Mesenchymal stem cell (in vitro differentiated cells and primary cell): ENCODE measurements at regions not wholly inside any gene's neighbourhood (a gene's known extent, or its start where the extent isn't known, plus 50 kb on each side); places are given as distances from the start of the nearest gene placed in this dataset.

ENCODE experiments used
- DNase-seq: peaks from one replicate; pipeline ENCODE4 v3.0.0-alpha.2; 2013
- H2AFZ ChIP-seq: one replicate; pipeline ENCODE4 v1.6.1; 2013; ENCODE audit warnings: low read depth, mild to moderate bottlenecking, control low read depth, inconsistent platforms, low read length, moderate library complexity
- H2AK5ac ChIP-seq: 2 replicates; pipeline ENCODE4 v1.6.1; 2013; ENCODE audit warnings: low read length, moderate library complexity, mild to moderate bottlenecking, inconsistent platforms; ENCODE audit not compliant: severe bottlenecking
- H2BK120ac ChIP-seq: one replicate; pipeline ENCODE4 v1.6.1; 2013; ENCODE audit warnings: low read depth, mild to moderate bottlenecking, inconsistent platforms, low read length, moderate library complexity
- H2BK12ac ChIP-seq, 2 experiments: one replicate each; pipeline ENCODE4 v1.6.1; 2013; ENCODE audit warnings: inconsistent platforms in 2 of 2, low read length in 2 of 2, mild to moderate bottlenecking in 2 of 2, moderate library complexity in 2 of 2, control low read depth in 1 of 2
- H2BK15ac ChIP-seq: one replicate; pipeline ENCODE4 v1.6.1; 2013; ENCODE audit warnings: mild to moderate bottlenecking, low read depth, inconsistent platforms; ENCODE audit not compliant: poor library complexity, severe bottlenecking
- H2BK5ac ChIP-seq: 2 replicates; pipeline ENCODE4 v1.6.1; 2013; ENCODE audit warnings: low read depth, mild to moderate bottlenecking, low read length, control low read depth, inconsistent platforms; ENCODE audit not compliant: poor library complexity, severe bottlenecking
- H3K14ac ChIP-seq, 2 experiments: one replicate each; pipeline ENCODE4 v1.6.1; 2013; ENCODE audit warnings: inconsistent platforms in 2 of 2, low read length in 2 of 2, control low read depth in 1 of 2, mild to moderate bottlenecking in 1 of 2, moderate library complexity in 1 of 2
- H3K18ac ChIP-seq, 2 experiments: one replicate each; pipeline ENCODE4 v1.6.1; 2013; ENCODE audit warnings: inconsistent platforms in 2 of 2, low read length in 2 of 2, control low read depth in 1 of 2, low read depth in 1 of 2, mild to moderate bottlenecking in 1 of 2
- H3K23ac ChIP-seq, 2 experiments: one replicate each; pipeline ENCODE4 v1.6.1; 2013; ENCODE audit warnings: inconsistent platforms in 2 of 2, low read length in 2 of 2, mild to moderate bottlenecking in 2 of 2, moderate library complexity in 2 of 2, control low read depth in 1 of 2
- H3K27ac ChIP-seq: 2 replicates; pipeline ENCODE4 v1.5.1; 2013; ENCODE audit warnings: mild to moderate bottlenecking, moderate library complexity, low read length, control low read depth, inconsistent platforms; ENCODE audit not compliant: poor library complexity, severe bottlenecking
- H3K27me3 ChIP-seq, 2 experiments: 2 replicates each; pipeline versions ENCODE4 v1.6.1 to v1.7.0; 2013; ENCODE audit warnings: low read length in 2 of 2, mild to moderate bottlenecking in 2 of 2, moderate library complexity in 2 of 2, control low read depth in 1 of 2, inconsistent platforms in 1 of 2; ENCODE audit not compliant: control insufficient read depth in 1 of 2, insufficient read depth in 1 of 2
- H3K36me3 ChIP-seq, 2 experiments: 2 replicates each; pipeline versions ENCODE4 v1.6.1 to v1.7.0; 2013; ENCODE audit warnings: low read length in 2 of 2, control low read depth in 1 of 2, inconsistent platforms in 1 of 2, low read depth in 1 of 2, mild to moderate bottlenecking in 1 of 2; ENCODE audit not compliant: insufficient read depth in 2 of 2, control insufficient read depth in 1 of 2
- H3K4ac ChIP-seq, 2 experiments: one replicate each; pipeline ENCODE4 v1.6.1; 2013; ENCODE audit warnings: inconsistent platforms in 2 of 2, low read length in 2 of 2, mild to moderate bottlenecking in 2 of 2, moderate library complexity in 2 of 2, control low read depth in 1 of 2, low read depth in 1 of 2
- H3K4me1 ChIP-seq: 2 replicates; pipeline ENCODE4 v1.6.1; 2013; ENCODE audit warnings: low read depth, low read length, control low read depth; ENCODE audit not compliant: control insufficient read depth, insufficient read depth
- H3K4me2 ChIP-seq: 2 replicates; pipeline ENCODE4 v1.6.1; 2013; ENCODE audit warnings: low read length, mild to moderate bottlenecking, inconsistent platforms; ENCODE audit not compliant: poor library complexity, severe bottlenecking
- H3K4me3 ChIP-seq, 2 experiments: 2 replicates each; pipeline versions ENCODE4 v1.5.1 to v1.7.0; 2013; ENCODE audit warnings: low read length in 2 of 2, mild to moderate bottlenecking in 2 of 2, control low read depth in 1 of 2, low read depth in 1 of 2; ENCODE audit not compliant: insufficient read depth in 1 of 2
- H3K79me1 ChIP-seq: replicated peaks from 2 replicates; pipeline ENCODE4 v1.6.1; 2013; ENCODE audit warnings: mild to moderate bottlenecking, control low read depth, low read length, inconsistent platforms; ENCODE audit not compliant: poor library complexity, severe bottlenecking
- H3K9ac ChIP-seq: 2 replicates; pipeline ENCODE4 v1.7.0; 2013; ENCODE audit warnings: mild to moderate bottlenecking, low read length, moderate library complexity
- H3K9me3 ChIP-seq: 2 replicates; pipeline ENCODE4 v1.7.0; 2013; ENCODE audit warnings: mild to moderate bottlenecking, low read length; ENCODE audit not compliant: control insufficient read depth
- H4K8ac ChIP-seq: one replicate; pipeline ENCODE4 v1.6.1; 2013; ENCODE audit warnings: inconsistent platforms, mild to moderate bottlenecking, low read length, moderate library complexity
- H4K91ac ChIP-seq: one replicate; pipeline ENCODE4 v1.6.1; 2013; ENCODE audit warnings: mild to moderate bottlenecking, low read length, inconsistent platforms
- WGBS: methylation state at CpG from one replicate; pipeline ENCODE4 v1.1.7; 2013; ENCODE audit warnings: mixed read lengths; 5-methylcytosine and 5-hydroxymethylcytosine counted together

DNA sequence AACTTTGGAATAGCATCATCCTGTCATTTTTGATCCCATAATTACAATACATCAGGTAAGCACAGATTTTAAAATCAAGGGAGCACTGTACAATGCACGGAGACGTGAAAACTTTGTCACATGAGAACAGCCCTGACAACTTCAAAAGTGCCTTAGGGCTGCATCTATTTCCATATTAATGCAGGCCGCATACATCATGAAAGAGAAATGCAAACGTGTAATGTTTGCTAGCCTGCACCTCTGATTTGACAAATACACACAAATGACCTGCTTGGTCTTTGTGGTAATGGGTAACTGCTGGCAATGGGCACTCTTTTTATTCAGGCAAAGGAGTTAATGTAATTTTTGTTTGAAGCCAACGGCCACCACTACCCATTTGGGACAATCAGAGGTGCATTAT lies 202.0 kb upstream of the EPHA4 start:
- Histone ChIP-seq H2BK5ac (no peak overlapping the region), H2BK15ac (no peak overlapping the region), H3K9ac (no peak overlapping the region), H3K14ac (no peak overlapping the region), H2AFZ (no peak overlapping the region), H4K91ac (no peak overlapping the region), H3K36me3 (no peaks in the 10 kb centered on the region), H3K27ac (no peak overlapping the region), H3K4me3 (no peak overlapping the region), H2BK120ac (no peak overlapping the region), H3K79me1 (no peaks in the 10 kb centered on the region), H3K4ac (no peak overlapping the region), H3K18ac (no peak overlapping the region), H3K4me1 (no peaks in the 10 kb centered on the region), H2AK5ac (no peak overlapping the region), H3K4me2 (no peak overlapping the region), H4K8ac (no peak overlapping the region), H3K27me3 (no peaks in the 10 kb centered on the region), H3K23ac (no peak overlapping the region), H3K9me3 (no peaks in the 10 kb centered on the region), H2BK12ac (no peak overlapping the region)
- WGBS, result 94% methylated on average over 5 of the region's 5 CpGs
- DNase-seq, result no peak

DNA sequence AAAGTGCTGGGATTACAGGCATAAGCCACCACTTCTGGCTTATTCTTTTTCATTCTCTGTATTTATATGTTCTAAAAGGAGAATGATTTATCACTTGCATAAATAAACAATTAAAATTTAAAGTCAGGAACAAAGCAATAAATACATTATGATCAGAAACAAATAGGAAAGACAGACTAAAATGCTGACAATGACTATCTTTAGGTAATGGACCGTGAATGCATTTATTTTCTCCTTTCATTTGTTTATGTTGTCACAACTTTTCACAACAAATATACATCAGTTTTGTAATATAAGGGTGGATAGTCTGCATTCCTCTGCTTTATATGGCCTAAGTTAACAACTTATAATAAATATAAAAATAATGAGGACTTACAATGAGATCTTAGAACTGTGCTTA lies 199.2 kb upstream of the EPHA4 start:
- H3K14ac ChIP-seq, result no peak overlapping the region
- DNase-seq, result no peak
- H2BK12ac ChIP-seq, result no peak overlapping the region
- no peak overlapping the region for H3K9ac ChIP-seq
- H2BK120ac ChIP-seq, result no peak overlapping the region
- no CpG with 5 or more reads among the region's 1 CpG for WGBS
- no peak overlapping the region for H2BK15ac ChIP-seq
- H2AFZ ChIP-seq, result no peak overlapping the region
- H3K4me3 ChIP-seq, result no peak overlapping the region
- no peak overlapping the region for H2AK5ac ChIP-seq
- no peaks in the 10 kb centered on the region for H3K36me3 ChIP-seq
- no peak overlapping the region for H4K8ac ChIP-seq
- no peaks in the 10 kb centered on the region for H3K27me3 ChIP-seq
- no peak overlapping the region for H3K18ac ChIP-seq
- H3K79me1 ChIP-seq, result no peaks in the 10 kb centered on the region
- no peak overlapping the region for H3K27ac ChIP-seq
- H3K4me1 ChIP-seq, result no peaks in the 10 kb centered on the region
- H3K9me3 ChIP-seq, result no peaks in the 10 kb centered on the region
- H2BK5ac ChIP-seq, result no peak overlapping the region
- H3K4me2 ChIP-seq, result no peak overlapping the region
- no peak overlapping the region for H3K4ac ChIP-seq
- H3K23ac ChIP-seq, result no peak overlapping the region
- H4K91ac ChIP-seq, result no peak overlapping the region

DNA sequence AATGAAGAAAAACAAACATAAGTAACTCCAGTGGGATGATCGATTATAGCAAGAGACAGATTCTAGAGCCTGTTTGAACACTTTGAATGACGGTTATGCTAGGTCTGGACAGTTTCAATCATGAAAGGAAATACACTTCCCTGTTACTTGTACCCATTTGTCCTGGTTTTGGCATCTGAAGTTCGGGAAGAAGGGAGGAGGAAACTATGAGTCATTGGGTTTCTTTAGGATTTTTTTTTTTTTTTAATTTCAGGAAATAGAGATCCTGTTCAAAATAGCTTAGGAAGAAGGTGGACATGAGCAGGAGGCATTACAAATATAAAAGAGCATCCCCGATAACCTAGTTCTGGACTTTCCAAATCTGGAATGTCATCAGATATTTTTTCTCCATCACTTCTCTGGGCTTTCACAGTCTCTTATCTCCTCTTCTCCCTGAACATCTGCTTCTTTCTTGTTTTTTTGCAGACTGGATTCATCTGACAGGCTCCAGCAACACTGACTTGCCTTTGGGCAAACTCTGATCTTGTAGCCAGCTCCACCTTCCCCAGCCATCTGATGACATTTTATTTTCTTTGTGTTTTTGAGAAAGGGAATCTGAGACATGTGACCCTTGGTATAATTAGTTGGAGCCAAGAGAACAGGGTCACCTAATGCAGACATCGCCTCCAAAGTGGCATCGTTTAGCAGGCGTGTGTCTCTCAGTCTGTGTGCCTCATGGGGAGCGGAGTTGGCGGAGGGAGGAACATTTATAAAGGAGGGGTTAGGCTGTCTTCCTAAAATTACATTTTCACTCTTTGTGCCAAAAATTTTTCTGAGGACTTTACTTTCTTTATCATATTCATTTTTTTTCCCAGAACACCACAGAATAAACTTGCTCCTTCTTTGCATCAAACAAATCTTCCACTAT lies 195.3 kb upstream of the EPHA4 start:
- no peak overlapping the region for H2AK5ac ChIP-seq
- no peak overlapping the region for H3K4me2 ChIP-seq
- H3K27ac ChIP-seq, result no peak overlapping the region
- H2BK5ac ChIP-seq, result no peak overlapping the region
- no peak overlapping the region for H2BK120ac ChIP-seq
- no peaks in the 10 kb centered on the region for H3K4me1 ChIP-seq
- H3K4ac ChIP-seq, result no peak overlapping the region
- H4K8ac ChIP-seq, result no peak overlapping the region
- H3K9me3 ChIP-seq, result no peaks in the 10 kb centered on the region
- no peak overlapping the region for H4K91ac ChIP-seq
- H3K18ac ChIP-seq, result no peak overlapping the region
- H3K4me3 ChIP-seq, result no peak overlapping the region
- WGBS, result 46% methylated on average over 5 of the region's 9 CpGs
- H3K14ac ChIP-seq, result no peak overlapping the region
- no peak overlapping the region for H2BK12ac ChIP-seq
- no peaks in the 10 kb centered on the region for H3K36me3 ChIP-seq
- peak; percentile 19 for DNase-seq
- H2AFZ ChIP-seq, result no peak overlapping the region
- no peak overlapping the region for H2BK15ac ChIP-seq
- H3K27me3 ChIP-seq, result no peaks in the 10 kb centered on the region
- no peak overlapping the region for H3K23ac ChIP-seq
- no peaks in the 10 kb centered on the region for H3K79me1 ChIP-seq
- H3K9ac ChIP-seq, result peak overlapping the region; percentile 33

DNA sequence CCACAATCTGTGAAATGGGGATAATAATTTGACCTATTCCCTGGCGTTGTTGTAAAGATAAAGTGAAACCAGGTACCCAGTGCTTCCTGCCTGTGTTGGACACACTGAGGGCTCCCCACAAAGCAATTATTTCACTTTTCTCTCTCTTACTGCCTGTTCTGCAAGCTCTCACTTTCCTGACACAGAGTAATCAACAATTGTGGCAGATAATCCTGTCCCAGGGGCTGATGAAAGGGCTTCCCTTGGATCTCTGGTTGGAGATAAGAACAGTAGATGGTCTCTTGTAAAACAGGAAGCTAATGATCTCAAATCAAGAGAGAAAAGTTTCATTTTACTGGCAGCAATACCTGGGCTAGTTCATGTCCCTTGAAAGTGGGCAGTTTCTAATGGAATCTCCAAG lies 190.4 kb upstream of the EPHA4 start:
- no peaks in the 10 kb centered on the region for H3K4me1 ChIP-seq
- H3K14ac ChIP-seq, result no peak overlapping the region
- no peak overlapping the region for H2BK5ac ChIP-seq
- no peak overlapping the region for H3K9ac ChIP-seq
- H2AFZ ChIP-seq, result no peak overlapping the region
- no peak overlapping the region for H2BK120ac ChIP-seq
- H3K9me3 ChIP-seq, result peaks cover 5% of the 10 kb centered on the region
- H2BK12ac ChIP-seq, result no peak overlapping the region
- WGBS, result 33% methylated on average over 1 of the region's 1 CpG
- H2AK5ac ChIP-seq, result no peak overlapping the region
- H3K4ac ChIP-seq, result no peak overlapping the region
- no peak overlapping the region for H3K4me3 ChIP-seq
- no peak for DNase-seq
- H3K23ac ChIP-seq, result no peak overlapping the region
- H3K27me3 ChIP-seq, result no peaks in the 10 kb centered on the region
- no peak overlapping the region for H2BK15ac ChIP-seq
- H3K36me3 ChIP-seq, result no peaks in the 10 kb centered on the region
- H3K79me1 ChIP-seq, result no peaks in the 10 kb centered on the region
- no peak overlapping the region for H4K91ac ChIP-seq
- H3K4me2 ChIP-seq, result no peak overlapping the region
- H3K18ac ChIP-seq, result no peak overlapping the region
- no peak overlapping the region for H3K27ac ChIP-seq
- H4K8ac ChIP-seq, result no peak overlapping the region
